Esophagus (tissue), 2 donors: ENCODE measurements at regions not wholly inside any gene's neighbourhood (a gene's known extent, or its start where the extent isn't known, plus 50 kb on each side); places are given as distances from the start of the nearest gene placed in this dataset.

Experiments used
- H3K27ac ChIP-seq, 2 donors: one replicate each; pipeline ENCODE4 v1.5.1; 2013; ENCODE audit warnings: low read depth in 2 of 2, mild to moderate bottlenecking in 2 of 2, inconsistent platforms in 1 of 2, low read length in 1 of 2, moderate library complexity in 1 of 2
- H3K27me3 ChIP-seq, 2 donors: one replicate each; pipeline ENCODE4 v1.6.1; 2013; ENCODE audit warnings: low read length in 2 of 2, control low read depth in 1 of 2, mild to moderate bottlenecking in 1 of 2; ENCODE audit not compliant: insufficient read depth in 2 of 2, control insufficient read depth in 1 of 2
- H3K36me3 ChIP-seq, 2 donors: one replicate each; pipeline ENCODE4 v1.6.1; 2013; ENCODE audit warnings: low read length in 1 of 2; ENCODE audit not compliant: control insufficient read depth in 2 of 2, insufficient read depth in 2 of 2
- H3K4me1 ChIP-seq, 2 donors: one replicate each; pipeline ENCODE4 v1.6.1; 2013; ENCODE audit warnings: low read length in 1 of 2; ENCODE audit not compliant: control insufficient read depth in 2 of 2, insufficient read depth in 2 of 2
- H3K4me3 ChIP-seq, 2 donors: one replicate each; pipeline ENCODE4 v1.5.1; 2013; ENCODE audit warnings: low read length in 2 of 2, mild to moderate bottlenecking in 2 of 2, low read depth in 1 of 2, moderate library complexity in 1 of 2
- H3K9me3 ChIP-seq, 2 donors: one replicate each; pipeline ENCODE4 v1.6.1; 2013; ENCODE audit warnings: mild to moderate bottlenecking in 2 of 2, low read depth in 1 of 2, low read length in 1 of 2, moderate library complexity in 1 of 2; ENCODE audit not compliant: control insufficient read depth in 2 of 2, insufficient read depth in 1 of 2
- WGBS, 2 donors: extraction: QIAGEN DNeasy Blood & Tissue Kit; methylation state at CpG; one replicate each; pipeline ENCODE4 v1.1.7; 2013; 5-methylcytosine and 5-hydroxymethylcytosine counted together
- donor health status: healthy with polysubstance abuse.
- donor health status: Bipolar disorder and iron deficiency.

DNA sequence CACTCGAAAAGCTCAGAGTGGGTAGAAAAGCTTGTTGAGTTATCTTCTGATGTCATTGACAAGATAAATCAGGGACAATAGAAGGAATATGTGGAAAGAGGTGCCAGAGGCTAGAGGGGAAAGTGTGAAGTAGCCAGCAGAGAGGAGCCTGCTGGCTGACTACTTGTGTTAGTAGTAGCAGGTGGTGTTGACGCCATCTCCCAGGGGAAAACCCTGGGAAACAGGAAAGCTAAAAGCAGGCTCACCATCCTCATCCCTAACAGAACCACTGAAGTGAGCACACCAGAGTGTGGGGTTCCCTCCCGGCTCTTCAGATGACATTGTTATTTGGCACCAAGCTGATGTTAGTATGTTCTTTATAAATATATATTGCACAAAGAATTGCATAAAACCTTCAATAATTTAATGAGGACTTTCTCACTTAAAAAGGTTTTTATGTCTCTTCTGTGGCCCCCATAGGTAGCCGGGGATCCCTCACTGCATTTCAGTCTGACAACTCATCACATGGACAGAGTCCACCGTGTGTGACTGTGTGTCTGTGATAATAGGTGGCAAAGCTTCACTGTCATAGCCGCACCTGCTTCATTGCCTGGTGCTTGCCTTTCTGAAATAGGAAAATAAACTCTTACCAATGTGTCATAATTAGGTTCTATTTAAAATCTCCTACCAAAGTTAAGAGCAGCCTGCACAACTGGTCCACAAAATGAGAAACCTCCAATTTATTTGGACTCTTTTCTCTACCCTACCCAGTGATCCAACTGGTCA lies 63.2 kb upstream of the TOP3B start:
- Histone ChIP-seq H3K27me3 (no peaks in the 10 kb centered on the region), H3K4me3 (no peak overlapping the region), H3K9me3 (no peaks in the 10 kb centered on the region), H3K4me1 (no peaks in the 10 kb centered on the region), H3K27ac (no peak overlapping the region), H3K36me3 (no peaks in the 10 kb centered on the region)
- WGBS, 2 donors: 59 to 63% methylated on average over 6 of the region's 6 CpGs

GRCh38 chr22:22044153-22044552 lies 61.6 kb upstream of the TOP3B start:
- 63 to 68% methylated on average over 2 of the region's 2 CpGs for WGBS, 2 donors
- no peaks in the 10 kb centered on the region for H3K36me3 ChIP-seq

GRCh38 chr22:22043296-22044078 lies 60.9 kb upstream of the TOP3B start:
- no peak overlapping the region for H3K27ac ChIP-seq

More at GRCh38 chr22:22044153-22044552, 61.6 kb upstream of the TOP3B start:
- Histone ChIP-seq H3K9me3 (no peaks in the 10 kb centered on the region), H3K27me3 (no peaks in the 10 kb centered on the region), H3K4me1 (no peaks in the 10 kb centered on the region), H3K27ac (no peak overlapping the region), H3K4me3 (no peak overlapping the region)

DNA sequence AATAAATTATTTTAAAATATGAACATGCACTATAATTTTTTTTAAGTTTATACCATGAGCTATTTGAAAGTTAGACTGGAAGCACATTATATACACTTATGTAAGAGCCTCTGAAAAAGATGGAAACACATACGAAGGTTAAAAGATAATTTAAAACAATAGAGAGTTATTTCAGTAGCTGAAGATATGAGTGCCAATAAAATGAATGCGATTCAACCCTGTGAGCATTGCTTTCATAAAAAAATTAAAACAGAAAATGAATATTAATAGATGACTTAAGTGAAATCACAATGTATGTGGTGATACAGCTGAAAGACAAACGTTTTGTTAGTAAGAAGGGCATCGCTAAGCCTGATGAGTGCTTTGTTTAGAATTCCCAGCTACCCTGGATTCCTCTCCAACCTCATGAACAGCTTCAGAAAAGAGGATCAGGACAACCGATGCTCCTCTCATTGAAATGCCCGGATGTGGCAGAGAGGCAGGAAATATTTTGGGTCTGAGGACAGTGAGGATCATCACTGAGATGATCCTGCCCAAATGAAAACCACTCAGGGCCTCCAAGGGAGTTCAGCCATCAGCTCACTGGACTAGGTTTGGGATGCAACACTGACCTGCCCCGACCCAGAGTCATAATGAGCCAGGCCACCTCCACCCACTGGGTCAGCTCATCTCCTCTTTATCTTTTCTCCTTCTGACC lies 60.2 kb upstream of the TOP3B start:
- no peaks in the 10 kb centered on the region for H3K36me3 ChIP-seq
- no peaks in the 10 kb centered on the region for H3K4me1 ChIP-seq
- no peak overlapping the region for H3K4me3 ChIP-seq
- H3K9me3 ChIP-seq: no peaks in the 10 kb centered on the region
- no peak overlapping the region for H3K27ac ChIP-seq
- WGBS, 2 donors: 60 to 71% methylated on average over 7 of the region's 7 CpGs
- no peaks in the 10 kb centered on the region for H3K27me3 ChIP-seq

More at GRCh38 chr22:22043296-22044078, 60.9 kb upstream of the TOP3B start:
- no peaks in the 10 kb centered on the region for H3K36me3 ChIP-seq
- H3K4me3 ChIP-seq: no peak overlapping the region
- no peaks in the 10 kb centered on the region for H3K9me3 ChIP-seq
- H3K4me1 ChIP-seq: no peaks in the 10 kb centered on the region
- 53 to 66% methylated on average over 11 of the region's 11 CpGs for WGBS, 2 donors
- H3K27me3 ChIP-seq: no peaks in the 10 kb centered on the region

- no peaks in the 10 kb centered on the region for H3K4me1 ChIP-seq
- no peaks in the 10 kb centered on the region for H3K36me3 ChIP-seq
- H3K27ac ChIP-seq: no peak overlapping the region
- H3K27me3 ChIP-seq: no peaks in the 10 kb centered on the region
- H3K9me3 ChIP-seq: no peaks in the 10 kb centered on the region
- H3K4me3 ChIP-seq: no peak overlapping the region
- 48 to 59% methylated on average over 1 of the region's 1 CpG for WGBS, 2 donors
These were observed 59.4 kb upstream of the TOP3B start for GRCh38 chr22:22042009-22042408.

GRCh38 chr22:22040908-22041307 lies 58.3 kb upstream of the TOP3B start:
- Histone ChIP-seq H3K4me3 (no peak overlapping the region), H3K36me3 (no peaks in the 10 kb centered on the region), H3K4me1 (no peaks in the 10 kb centered on the region), H3K27me3 (no peaks in the 10 kb centered on the region), H3K9me3 (no peaks in the 10 kb centered on the region), H3K27ac (no peak overlapping the region)

- H3K36me3 ChIP-seq: no peaks in the 10 kb centered on the region
- WGBS, 2 donors: 71 to 73% methylated on average over 3 of the region's 3 CpGs
These were observed 57.9 kb upstream of the TOP3B start for GRCh38 chr22:22040472-22040871.

GRCh38 chr22:22039286-22040074 lies 56.9 kb upstream of the TOP3B start:
- Histone ChIP-seq H3K36me3 (no peaks in the 10 kb centered on the region), H3K27ac (no peak overlapping the region), H3K27me3 (no peaks in the 10 kb centered on the region), H3K4me3 (no peak overlapping the region), H3K9me3 (no peaks in the 10 kb centered on the region), H3K4me1 (no peaks in the 10 kb centered on the region)
- WGBS, 2 donors: 57 to 66% methylated on average over 4 of the region's 4 CpGs

More at GRCh38 chr22:22040472-22040871, 57.9 kb upstream of the TOP3B start:
- Histone ChIP-seq H3K9me3 (no peaks in the 10 kb centered on the region), H3K4me3 (no peak overlapping the region), H3K4me1 (no peaks in the 10 kb centered on the region), H3K27me3 (no peaks in the 10 kb centered on the region), H3K27ac (no peak overlapping the region)
